Jurkat, Clone E6-1 (cell line): ENCODE measurements at regions not wholly inside any gene's neighbourhood (a gene's known extent, or its start where the extent isn't known, plus 50 kb on each side); places are given as distances from the start of the nearest gene placed in this dataset.
A peak's percentile ranks its signal among the peaks of the same experiment; 100 is the strongest.
"Not testable (repeated sequence)": the region's sequence is repeated elsewhere in the genome, so short reads cannot be mapped to it uniquely, and the experiment has no call there.

Experiments used
- DNase-seq: peaks from one replicate; pipeline ENCODE4 v3.0.0-alpha.2; 2011; ENCODE audit warnings: low read depth, low spot score
- H3K4me3 ChIP-seq: 2 replicates; pipeline ENCODE4 v1.5.1; 2011; ENCODE audit warnings: mild to moderate bottlenecking, low read length, control low read depth, moderate library complexity

DNA sequence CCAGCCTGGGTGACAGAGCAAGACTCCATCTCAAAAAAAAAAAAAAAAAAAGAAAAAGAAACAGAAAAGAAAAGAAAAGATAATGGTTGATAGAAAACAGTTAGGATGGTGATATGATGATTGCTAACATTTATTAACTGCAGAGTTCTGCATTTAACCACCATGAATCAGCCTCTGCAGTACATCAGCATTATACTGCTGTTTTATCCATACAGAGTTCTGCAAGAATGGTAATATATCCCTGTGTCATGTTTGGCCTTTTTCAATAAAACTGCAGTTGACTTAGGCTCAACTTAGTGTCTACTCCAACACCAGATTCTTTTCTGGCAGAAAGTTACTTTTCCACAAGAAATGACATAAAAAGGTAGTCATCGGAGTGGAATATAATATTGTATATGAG lies 62.6 kb downstream of the DUSP6 start:
- H3K4me3 ChIP-seq: no peak overlapping the region
- DNase-seq: no peak

DNA sequence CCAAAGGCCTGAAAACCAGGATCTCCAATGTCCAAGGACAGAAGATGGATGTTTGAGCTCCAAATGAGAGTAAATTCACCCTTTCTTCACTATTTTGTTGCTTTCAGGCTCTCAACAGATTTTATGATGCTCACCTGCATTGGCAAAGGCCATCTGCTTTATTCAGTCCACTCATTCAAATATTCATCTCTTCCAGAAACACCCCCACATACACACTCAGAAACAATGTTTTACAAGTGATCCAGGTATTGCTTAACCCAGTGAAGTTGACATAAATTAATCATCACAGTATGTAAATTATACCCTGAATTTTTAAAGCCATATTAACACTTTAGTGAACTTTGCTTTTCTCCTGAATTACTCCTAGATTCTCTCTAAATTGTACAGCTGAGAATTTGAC lies 63.3 kb downstream of the DUSP6 start:
- DNase-seq: no peak
- H3K4me3 ChIP-seq: no peak overlapping the region

DNA sequence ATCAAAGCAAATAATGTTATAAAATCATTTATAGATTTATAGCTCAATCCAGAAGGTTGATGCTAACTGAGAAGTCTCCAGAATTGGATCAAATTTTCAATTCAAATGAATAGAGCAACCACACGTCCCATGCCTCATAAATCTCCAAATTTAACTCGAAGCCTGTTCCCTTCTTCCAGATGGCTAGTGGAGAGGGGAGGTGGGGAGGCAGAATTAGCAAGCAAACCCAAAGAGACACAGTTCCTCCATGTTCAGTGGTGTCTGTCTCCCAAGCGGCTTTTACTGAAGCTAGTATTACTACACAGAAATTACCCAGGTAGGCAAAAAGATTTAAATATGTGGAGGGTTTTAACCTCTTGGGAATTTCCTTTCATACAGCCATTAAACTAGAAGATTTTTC lies 65.8 kb downstream of the DUSP6 start:
- H3K4me3 ChIP-seq: no peak overlapping the region
- DNase-seq: no peak

DNA sequence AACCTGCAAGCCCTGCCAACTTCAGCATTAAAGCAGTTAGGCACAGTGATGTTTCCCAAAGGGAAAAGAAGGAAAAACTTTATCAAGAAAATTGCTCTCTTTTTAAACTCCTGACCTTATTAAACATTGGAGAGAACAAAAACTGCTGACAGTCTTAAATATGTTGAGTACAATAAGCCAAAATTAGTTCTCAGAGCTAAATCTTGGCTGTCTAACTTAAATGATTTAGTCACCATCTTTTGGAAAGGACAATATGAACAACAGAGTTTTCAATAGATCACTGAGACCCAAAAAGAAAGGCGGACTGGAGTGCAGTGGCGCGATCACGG lies 70.8 kb downstream of the DUSP6 start:
- H3K4me3 ChIP-seq: no peak overlapping the region
- DNase-seq: no peak

DNA sequence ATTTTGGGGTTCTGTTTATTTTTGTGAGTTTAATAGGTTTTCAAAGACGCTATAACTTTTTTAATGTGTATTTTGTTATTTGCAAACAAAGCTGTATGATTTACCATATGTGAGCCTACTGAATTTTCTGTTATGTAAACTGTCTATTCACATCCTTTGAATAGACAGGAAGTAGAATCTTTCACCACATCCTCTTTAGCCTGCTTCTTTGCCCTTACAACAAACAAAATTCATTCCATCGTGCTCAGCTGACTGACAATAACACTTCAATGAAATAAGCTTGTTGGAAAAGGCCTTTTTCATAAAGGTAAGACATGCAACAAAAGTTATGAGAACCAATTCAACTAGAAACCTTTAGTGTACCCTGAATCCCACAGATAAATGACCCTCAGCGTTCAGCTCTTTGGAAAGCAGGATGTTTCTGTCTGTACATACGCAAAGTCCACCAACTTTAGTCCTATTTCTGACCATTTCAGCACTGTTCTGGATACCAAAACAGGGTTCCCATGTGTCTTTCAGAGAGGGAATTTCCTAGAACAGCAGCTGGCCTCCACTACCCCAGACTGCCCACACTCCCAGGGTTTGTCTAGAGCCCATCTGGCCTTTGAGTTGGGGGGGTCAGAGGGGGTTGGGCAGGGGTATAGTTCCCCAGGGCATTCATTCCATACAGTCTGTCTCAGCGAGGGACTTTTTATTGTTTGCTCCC lies 71.3 kb downstream of the DUSP6 start:
- H3K4me3 ChIP-seq: no peak overlapping the region
- DNase-seq: peak; percentile 78

DNA sequence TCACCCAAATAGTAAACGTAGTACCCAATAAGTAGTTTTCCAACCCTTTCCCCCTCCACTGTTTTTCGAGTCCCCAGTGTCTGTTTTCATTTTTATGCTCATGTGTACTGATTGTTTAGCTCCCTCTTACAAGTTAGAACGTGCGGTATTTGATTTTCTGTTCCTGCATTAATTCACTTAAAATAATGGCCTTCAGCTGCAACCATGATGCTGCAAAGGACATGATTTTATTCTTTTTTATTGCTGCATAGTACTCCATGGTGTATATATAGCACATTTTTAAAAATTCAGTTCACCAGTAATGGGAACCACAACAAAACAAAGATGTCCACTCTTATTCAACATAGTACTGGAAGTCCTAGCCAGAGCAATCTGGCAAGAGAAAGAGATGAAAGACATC lies 72.8 kb downstream of the DUSP6 start:
- DNase-seq: no peak
- H3K4me3 ChIP-seq: no peak overlapping the region

DNA sequence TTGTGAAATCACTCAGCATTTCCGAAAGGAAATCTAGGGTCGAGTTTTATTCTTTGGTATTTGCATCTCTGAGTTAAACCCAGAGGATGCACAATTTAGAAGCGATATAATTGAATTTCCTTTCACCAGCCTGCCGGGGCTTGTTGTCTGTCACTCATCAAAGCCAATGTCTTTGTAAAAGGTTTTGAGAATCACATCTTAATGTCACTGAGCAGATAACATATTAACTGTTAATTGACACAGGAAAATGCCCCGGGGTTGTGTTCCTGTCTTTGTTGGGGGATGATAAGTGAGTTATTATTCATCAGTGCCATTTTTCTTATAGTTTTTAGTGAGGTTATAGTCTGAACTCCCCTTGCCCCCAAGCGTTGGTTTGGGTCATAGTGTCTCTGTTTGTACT lies 73.4 kb downstream of the DUSP6 start:
- H3K4me3 ChIP-seq: no peak overlapping the region
- no peak for DNase-seq

DNA sequence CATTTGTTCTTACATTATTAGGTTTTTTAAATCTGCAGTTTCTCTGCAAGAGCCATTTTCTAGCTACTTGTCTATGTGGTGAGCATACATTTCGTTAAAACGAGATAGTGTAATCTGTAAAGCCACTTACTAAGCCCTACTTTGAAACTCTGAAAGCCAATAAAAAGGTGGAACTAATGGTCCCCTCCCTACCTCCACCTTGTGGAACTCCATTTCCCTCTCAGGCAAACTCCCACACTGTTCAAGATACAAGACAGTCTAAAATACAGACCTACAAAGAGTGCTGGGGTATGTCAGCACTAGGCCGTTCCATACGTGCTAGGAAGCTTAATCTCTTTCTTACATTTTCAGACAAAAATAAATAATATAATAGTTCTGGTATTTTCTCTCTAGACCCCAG lies 74.1 kb downstream of the DUSP6 start:
- H3K4me3 ChIP-seq: no peak overlapping the region
- DNase-seq: peak; percentile 7

DNA sequence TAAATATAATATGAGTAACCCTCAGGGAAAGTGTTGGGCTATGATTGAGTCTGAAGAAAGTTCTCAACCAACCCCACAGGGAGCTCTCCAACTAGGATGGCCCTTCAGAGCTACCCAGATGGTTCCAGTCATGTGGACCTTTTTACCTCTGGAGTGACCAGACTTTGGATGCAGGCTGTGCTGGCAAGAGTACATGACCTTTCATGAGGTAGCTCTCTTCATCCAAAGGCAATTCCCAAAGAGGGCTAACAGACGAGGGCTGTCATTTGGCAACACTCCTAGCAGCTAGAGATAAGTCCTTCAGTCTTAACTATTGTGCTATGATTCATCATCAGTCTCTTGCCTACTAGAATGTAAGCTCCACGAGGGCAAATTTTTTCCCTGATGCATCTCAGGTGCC lies 75.4 kb downstream of the DUSP6 start:
- no peak for DNase-seq
- no peak overlapping the region for H3K4me3 ChIP-seq

DNA sequence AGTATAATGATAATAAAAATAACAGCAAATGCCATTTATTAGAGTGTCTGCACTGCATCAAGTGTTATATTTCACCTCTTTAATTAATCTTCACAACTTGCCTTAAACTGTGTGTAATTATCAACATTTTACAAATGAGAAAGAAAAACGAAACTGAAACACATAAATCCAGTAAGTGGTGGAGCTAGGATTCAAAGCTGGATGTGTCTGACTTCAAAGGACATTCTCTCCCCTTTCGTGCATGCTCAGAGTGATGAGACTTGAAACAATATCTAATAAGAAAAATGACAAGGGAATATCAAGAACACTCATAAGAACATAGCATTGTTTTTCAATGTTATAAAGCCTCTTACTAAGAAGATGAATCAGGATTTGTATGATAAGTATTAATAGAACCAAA lies 78.8 kb downstream of the DUSP6 start:
- H3K4me3 ChIP-seq: no peak overlapping the region
- no peak for DNase-seq

DNA sequence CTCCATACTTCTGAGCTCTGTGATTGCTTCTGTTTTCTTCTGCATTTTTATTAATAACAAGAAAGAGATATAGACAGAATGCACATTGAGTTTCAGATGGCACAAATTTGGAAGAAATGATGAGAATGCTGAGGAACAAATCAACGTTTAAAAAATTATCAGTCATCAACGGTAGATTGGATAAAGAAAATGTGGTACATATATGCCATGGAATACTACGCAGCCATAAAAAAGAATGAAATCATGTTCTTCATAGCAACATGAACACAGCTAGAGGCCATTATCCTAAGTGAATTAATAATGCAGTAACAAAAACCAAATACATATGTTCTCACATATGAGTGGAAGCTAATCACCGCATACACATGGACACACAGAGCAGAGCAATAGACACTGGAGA lies 81.8 kb downstream of the DUSP6 start:
- H3K4me3 ChIP-seq: no peak overlapping the region
- DNase-seq: no peak

DNA sequence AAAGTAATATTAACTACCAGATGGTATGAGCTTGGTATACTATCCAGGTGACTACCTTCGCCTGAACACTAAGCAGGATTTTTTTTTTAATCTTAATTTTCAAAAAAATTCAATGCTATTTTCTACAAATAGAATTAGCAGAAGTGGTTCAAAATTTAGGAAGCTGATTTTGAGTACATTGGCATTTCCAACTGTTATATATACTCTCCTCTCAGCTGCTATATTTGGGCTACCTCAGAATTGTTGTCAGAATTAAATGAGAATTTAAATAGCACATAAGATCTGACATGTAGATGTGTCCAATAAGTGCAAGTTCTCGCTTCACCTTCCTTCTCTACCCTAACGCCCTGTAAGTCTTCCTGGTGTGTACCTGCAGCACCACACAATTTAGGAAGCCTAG lies 83.1 kb downstream of the DUSP6 start:
- DNase-seq: no peak
- H3K4me3 ChIP-seq: no peak overlapping the region

DNA sequence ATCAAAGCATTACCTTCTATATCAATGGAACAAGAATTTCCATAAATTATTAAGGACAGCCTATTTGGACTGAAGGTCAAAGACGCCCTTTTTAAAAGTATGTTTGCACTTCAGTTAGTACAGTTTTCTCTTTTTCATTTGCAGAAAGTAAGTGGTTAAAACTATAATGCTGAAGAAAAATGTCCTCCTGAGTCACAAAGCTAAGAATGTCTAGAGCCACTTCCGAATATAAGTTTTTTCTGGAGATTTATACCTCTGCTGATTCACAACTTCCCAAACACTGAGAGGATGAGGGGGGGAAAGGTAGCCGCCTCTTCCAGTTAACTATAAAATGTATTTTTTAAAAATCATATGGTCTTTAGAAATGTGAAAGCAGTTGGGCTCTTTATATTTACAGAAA lies 84.9 kb downstream of the DUSP6 start:
- DNase-seq: no peak
- no peak overlapping the region for H3K4me3 ChIP-seq

DNA sequence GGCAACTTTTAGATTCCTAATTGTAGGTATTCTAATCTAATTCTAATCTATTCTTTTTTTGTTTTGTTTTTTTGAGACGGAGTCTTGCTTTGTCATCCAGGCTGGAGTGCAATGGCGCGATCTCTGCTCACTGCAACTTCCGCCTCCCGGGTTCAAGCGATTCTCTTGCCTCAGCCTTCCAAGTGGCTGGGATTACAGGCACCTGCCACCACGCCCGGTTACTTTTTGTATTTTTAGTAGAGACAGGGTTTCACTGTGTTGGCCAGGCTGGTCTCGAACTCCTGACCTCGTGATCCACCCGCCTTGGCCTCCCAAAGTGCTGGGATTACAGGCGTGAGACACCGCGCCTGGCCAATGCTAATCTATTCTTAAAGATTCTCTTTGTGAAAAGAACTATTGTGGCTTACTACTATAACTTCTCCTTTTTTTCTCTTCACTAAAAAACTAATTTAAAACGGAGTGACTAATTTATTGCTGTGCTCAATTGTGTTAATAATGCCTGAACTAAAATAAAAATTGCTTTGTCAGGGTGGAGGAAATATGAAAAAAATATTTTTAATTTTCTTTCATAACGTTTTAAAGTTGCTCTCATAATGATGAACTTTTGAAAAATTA lies 85.6 kb downstream of the DUSP6 start:
- not testable (repeated sequence) for DNase-seq, H3K4me3 ChIP-seq

DNA sequence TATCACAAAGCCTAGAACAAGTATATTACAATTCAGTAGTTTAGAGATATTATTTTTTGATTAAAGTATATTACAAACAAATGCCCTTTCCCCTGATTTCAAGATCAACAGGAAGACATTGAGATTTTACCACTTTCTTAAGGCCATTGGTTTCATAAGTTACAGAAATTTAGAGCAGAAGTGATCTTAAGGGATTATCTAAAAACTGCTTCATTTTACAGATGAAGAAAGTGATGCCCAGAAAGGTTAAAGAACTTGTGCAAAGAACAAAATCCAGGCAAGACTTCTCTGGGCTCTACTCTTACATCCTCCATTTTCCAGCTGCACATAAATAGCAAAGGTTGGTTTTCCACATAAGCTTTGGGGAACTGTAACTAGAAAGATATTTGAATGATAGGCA lies 87.5 kb downstream of the DUSP6 start:
- no peak for DNase-seq
- H3K4me3 ChIP-seq: no peak overlapping the region

DNA sequence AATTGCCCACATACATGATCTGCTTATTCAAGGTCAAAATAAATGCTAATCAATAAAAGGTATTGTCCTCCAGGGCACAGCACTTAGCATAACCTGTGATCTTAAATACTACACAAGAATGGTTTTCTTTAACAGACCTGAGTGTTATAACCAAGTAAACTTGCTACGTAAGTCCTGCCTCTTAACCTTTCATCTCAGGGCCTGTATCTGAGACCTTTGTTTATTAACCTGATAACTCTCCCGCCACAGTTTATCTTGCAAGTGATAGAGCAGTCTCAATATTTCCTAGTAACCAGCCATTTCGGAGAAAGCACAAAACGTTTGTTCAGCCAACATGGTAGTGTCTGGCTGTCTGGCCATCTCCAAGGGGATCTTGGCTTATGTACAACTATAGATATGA lies 88.4 kb downstream of the DUSP6 start:
- no peak overlapping the region for H3K4me3 ChIP-seq
- no peak for DNase-seq

DNA sequence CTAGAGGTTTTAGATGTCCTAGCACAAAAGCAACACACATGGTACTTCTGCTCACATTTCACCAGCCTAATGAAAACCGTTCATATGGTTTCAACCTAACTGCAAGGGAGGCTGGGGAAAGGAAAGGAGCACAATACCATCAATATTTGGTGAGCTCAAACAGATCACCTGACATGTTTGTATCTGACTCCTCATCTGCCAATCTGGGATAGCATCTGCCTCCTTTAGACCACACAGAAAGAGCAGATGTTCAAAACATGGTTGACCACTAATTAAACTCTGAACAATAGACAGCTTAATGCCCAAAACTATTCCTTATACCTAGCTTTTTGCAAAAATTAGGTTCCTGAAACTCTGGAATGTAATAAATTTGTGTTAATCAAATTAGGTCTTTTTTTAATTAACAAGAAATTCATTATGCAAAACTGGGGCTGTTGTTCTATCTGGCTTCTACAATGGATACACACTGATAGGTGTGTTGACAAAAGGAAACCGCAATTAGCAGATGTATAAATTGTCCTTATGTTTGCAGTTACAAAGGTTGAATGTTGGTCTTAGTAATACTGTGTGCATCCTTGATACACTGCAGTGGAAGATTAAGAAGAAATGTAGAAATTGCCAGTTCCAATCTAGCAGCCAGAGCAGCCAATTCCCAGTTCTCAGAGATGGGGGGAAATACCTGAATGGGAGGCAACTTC lies 89.3 kb downstream of the DUSP6 start:
- DNase-seq: no peak

DNA sequence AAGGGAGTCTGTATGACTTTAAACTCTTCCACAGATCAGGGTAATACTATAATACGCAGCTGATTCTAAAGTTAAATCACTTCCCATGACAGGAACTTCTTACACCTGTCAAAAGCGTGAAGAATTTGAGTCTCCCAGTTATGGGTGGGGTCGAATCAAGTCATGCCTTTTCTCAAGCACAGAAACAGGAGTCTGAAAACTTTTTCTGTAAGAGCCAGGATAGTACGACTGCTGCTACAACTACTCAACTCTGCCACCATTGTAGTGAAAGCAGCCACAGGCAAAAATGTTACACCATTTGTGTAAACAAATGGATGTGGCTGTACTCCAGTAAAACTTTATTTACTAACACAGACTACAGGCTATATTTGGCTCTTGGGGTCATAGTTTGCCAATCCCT lies 90.3 kb downstream of the DUSP6 start:
- H3K4me3 ChIP-seq: no peak overlapping the region
- no peak for DNase-seq

More for the DNA sequence above, 89.3 kb downstream of the DUSP6 start:
- no peak overlapping the region for H3K4me3 ChIP-seq

DNA sequence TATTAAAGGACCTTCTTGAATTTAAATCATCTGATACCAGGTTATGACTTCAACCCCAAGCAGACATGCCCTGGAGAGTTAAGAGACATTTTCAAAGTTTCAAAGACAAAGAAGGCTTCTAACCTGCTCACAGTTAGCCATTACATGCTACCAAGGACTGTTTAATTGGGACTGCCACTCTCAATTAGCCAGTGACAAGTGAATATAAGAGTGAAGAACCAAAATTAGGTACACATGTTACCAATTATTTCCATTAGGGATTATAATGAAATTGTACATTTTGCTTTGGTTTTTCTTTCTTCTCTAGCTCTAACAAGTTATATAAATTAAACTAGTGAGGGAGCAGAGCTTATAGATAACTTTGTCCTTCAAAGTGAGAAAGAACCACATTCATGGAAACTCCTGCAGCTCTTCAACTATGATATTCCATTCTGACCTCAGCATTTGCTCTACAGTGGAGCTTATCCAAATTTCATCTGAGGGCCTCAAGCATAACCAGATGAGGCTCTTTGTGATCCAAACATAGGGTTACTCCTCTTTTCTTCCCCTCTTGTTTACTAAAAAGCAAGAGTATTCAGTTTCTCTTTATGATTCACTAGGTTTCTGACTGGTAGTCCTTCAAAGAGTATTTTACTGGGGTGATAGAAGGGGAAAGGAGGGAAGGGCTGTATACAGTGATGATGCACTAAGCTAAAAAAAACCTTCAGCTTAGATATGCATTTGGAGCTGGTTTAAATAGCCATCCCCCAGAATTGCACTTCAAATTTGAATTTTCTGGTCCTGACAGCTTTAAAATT lies 91.3 kb downstream of the DUSP6 start:
- H3K4me3 ChIP-seq: no peak overlapping the region
- no peak for DNase-seq

DNA sequence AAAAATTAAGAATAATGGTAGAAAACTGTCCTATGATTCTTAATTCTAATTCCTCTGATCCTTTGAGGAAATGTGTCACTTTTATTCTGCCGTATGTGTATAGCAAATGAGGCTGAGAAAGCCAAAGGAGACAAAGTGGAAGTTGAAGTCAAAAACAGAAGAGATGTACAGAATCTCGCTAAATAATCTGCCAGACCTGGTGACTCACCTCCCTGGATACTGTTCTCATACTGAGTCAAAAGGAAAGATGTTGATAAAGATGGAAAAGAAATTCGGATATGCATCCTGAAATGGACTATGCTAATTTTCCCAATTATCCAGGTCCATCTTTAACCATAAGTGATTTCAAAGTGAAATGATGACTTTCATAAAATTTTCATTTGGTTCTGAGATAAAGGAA lies 92.5 kb downstream of the DUSP6 start:
- H3K4me3 ChIP-seq: no peak overlapping the region
- no peak for DNase-seq
